Retinal pigment epithelial cell (primary cell): ENCODE measurements at regions not wholly inside any gene's neighbourhood (a gene's known extent, or its start where the extent isn't known, plus 50 kb on each side); places are given as distances from the start of the nearest gene placed in this dataset.

ENCODE experiments used
- DNase-seq: peaks from one replicate; pipeline ENCODE4 v3.0.0-alpha.2; 2010; ENCODE audit warnings: low read depth
- H3K4me3 ChIP-seq: 2 replicates; pipeline ENCODE4 v1.5.1; 2011; ENCODE audit warnings: mild to moderate bottlenecking, low read length, control low read depth, moderate library complexity
- CTCF ChIP-seq: conservative IDR thresholded peaks from 2 replicates; pipeline ENCODE4 v1.5.1; 2011; ENCODE audit warnings: low read depth, low read length, control low read depth, inconsistent platforms

DNA sequence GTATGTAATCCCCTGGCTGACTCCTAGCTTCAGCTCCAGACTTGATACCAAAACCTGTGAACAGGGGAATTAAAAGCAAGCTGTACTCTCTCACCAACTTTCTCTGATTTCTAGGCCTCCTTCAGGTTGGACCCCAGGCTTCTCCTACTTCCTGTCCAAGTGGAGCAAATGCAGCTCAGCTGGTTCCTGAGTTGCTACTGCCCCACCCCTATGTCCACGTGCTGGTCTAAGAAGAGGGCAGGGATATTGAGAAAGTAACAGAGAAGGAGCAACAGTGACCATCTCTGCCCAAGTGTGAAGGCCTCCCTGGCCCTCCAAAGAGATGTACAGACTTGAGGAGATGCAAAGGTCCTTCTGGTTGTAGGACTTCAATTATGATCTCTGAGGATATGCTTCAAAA, 188.3 kb upstream of the MCHR2 start:
- no peak for DNase-seq
- no peak for TF ChIP-seq CTCF
- no peak overlapping the region for H3K4me3 ChIP-seq

GRCh38 chr6:100181309-100181708, 187.3 kb upstream of the MCHR2 start:
- no peak for DNase-seq
- TF ChIP-seq CTCF, result no peak
- no peak overlapping the region for H3K4me3 ChIP-seq

GRCh38 chr6:100179576-100179975, 185.6 kb upstream of the MCHR2 start:
- no peak for TF ChIP-seq CTCF
- no peak for DNase-seq
- H3K4me3 ChIP-seq, result no peak overlapping the region

DNA sequence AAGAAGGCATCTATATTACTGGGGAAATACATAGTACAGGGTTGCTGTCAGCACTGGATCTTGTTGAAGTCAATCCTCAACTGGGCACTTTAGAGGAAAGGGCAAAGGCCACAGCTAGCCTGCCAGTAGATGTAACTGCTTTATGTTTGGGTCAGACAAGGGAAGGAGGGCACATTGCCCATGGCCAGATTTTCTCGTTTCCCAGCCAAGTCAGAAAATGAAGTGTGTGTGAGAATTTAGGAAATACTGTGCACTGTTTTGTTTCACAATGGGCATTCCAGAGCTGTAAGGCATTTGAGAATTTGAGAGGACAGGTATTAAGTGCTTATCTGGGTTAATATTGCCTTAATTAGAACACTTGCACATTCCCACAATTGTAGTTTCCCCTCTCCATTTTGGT, 183.9 kb upstream of the MCHR2 start:
- peak; percentile 77 for DNase-seq
- no peak for TF ChIP-seq CTCF

DNA sequence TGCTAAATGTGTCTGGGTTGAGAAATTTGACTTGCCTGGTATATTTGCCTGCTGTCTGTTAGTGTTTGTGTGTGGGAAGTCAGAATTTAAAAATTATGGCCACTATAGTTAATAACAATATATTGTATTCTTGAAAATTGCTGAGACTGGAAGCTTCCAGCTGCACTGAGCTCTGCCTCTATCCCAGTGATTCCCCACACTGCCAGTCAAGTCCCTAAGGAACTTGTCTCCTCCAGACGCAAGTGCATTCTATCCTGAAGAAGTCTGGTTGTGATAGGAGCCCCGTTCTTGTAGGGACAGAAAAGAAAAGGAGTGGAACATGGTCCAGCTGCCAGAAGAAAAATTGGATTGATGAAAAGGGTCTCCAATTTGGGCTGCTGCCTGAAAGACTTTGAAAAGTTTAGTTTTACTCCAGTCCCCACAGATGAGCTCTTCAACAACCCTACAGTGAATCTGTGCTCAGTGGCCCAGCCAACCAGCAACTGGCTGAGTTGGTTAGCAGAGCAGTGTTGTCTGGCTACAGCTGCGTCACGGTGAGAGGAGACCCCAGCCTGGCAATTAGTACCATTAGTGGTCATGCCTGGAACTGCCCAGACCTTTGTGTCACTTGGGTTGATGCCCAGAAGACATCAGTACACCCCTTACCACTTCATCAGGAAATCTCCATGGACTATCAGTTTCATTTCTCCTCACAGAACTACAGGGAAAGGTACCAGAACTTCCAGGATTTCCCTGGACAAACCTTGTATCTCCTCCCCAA, 183.1 kb upstream of the MCHR2 start:
- TF ChIP-seq CTCF, result no peak
- H3K4me3 ChIP-seq, result no peak overlapping the region
- no peak for DNase-seq

More for the DNA sequence above, 183.9 kb upstream of the MCHR2 start:
- H3K4me3 ChIP-seq, result no peak overlapping the region

GRCh38 chr6:100176311-100176950, 182.4 kb upstream of the MCHR2 start:
- peak; percentile 48 for DNase-seq
- peak; percentile 66 for TF ChIP-seq CTCF
- no peak overlapping the region for H3K4me3 ChIP-seq

GRCh38 chr6:100175814-100176310, 181.8 kb upstream of the MCHR2 start:
- no peak for TF ChIP-seq CTCF
- no peak overlapping the region for H3K4me3 ChIP-seq
- peak; percentile 89 for DNase-seq
